Esophagus squamous epithelium (tissue), 5 donors: ENCODE measurements at regions not wholly inside any gene's neighbourhood (a gene's known extent, or its start where the extent isn't known, plus 50 kb on each side); places are given as distances from the start of the nearest gene placed in this dataset.

Experiments
- DNase-seq: peaks from one replicate; lab custom pipeline; 2025; lab: John Stamatoyannopoulos, UW
- H3K27ac ChIP-seq, 4 donors: fragments of 200-600 bp; sonication (generic); one replicate each; pipeline ENCODE4 v1.5.1; 2016 to 2019; ENCODE audit warnings: mild to moderate bottlenecking in 1 of 4
- H3K27me3 ChIP-seq, 4 donors: fragments of 200-600 bp; sonication (generic); 1 replicate in 3 of 4; 2 replicates in 1 of 4; pipeline versions ENCODE4 v1.5.1 to v1.6.0; 2017 to 2021; ENCODE audit warnings: antibody characterized with exemption in 1 of 4
- H3K36me3 ChIP-seq, 3 donors: fragments of 200-600 bp; sonication (generic); one replicate each; pipeline ENCODE4 v1.5.1; 2016 to 2019
- H3K4me1 ChIP-seq, 3 donors: fragments of 200-600 bp; sonication (generic); one replicate each; pipeline ENCODE4 v1.5.1; 2017 to 2019
- H3K4me3 ChIP-seq, 4 donors: fragments of 200-600 bp; sonication (generic); 1 replicate in 3 of 4; 2 replicates in 1 of 4; pipeline ENCODE4 v1.5.1; 2016 to 2019; ENCODE audit warnings: mild to moderate bottlenecking in 2 of 4, moderate library complexity in 1 of 4
- H3K9me3 ChIP-seq, 3 donors: fragments of 200-600 bp; sonication (generic); one replicate each; pipeline ENCODE4 v1.5.1; 2016 to 2019
- POLR2A ChIP-seq, 4 donors: fragments of 450-650 bp; IDR thresholded peaks; one replicate each; pipeline ENCODE4 v1.6.1; 2017; ENCODE audit warnings: antibody characterized with exemption in 4 of 4, mild to moderate bottlenecking in 4 of 4, moderate library complexity in 3 of 4
- WGBS, 2 donors: methylation state at CpG; one replicate each; pipeline ENCODE4 v1.1.5; 2018; 5-methylcytosine and 5-hydroxymethylcytosine counted together
- intact Hi-C: fragments of 100-400 bp; cut with DNase I; formaldehyde crosslinking; loops from one replicate; pipeline ENCODE4 v1.15.0; 2022
- TF ChIP-seq, protein P1 (sequence below), 6 experiments: fragments of 450-650 bp in 4 of 6; fragments of 200-600 bp in 2 of 6; sonication (generic) in 2 of 6; IDR thresholded peaks; one replicate each; pipeline ENCODE4 v1.5.1; 2016 to 2019; ENCODE audit warnings: antibody characterized with exemption in 6 of 6, mild to moderate bottlenecking in 4 of 6, moderate library complexity in 4 of 6
- donor health status: DM: yes; HTN: yes; CAD: no.

DNA sequence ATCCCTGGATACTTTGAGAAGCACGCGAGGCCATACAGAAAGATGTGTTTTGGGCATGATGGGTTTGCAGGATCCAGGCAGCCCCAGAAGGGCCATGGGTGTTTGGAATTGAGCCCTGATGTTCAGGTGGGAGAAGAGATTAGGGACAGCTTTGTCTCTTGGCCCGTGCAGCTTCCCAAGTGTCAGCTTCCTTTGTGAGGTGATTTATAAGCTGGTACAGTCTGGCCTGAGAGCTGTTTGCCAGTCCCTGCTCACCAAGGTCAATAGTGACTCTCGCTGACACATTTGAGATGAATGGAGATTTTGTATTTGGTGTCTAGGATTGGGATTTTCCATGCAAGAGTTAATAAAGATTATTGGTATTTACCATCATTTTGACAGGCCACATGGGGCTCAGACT is 165.9 kb downstream of the ICE1 start:
- Histone ChIP-seq H3K27me3 (no peaks in the 10 kb centered on the region), H3K4me3 (no peak overlapping the region), H3K27ac (no peak overlapping the region), H3K9me3 (no peaks in the 10 kb centered on the region), H3K4me1 (no peaks in the 10 kb centered on the region), H3K36me3 (no peaks in the 10 kb centered on the region)
- no peak for DNase-seq
- TF ChIP-seq POLR2A (IDR thresholded peaks at IDR 0.05), result no peak
- TF ChIP-seq, protein P1, sequence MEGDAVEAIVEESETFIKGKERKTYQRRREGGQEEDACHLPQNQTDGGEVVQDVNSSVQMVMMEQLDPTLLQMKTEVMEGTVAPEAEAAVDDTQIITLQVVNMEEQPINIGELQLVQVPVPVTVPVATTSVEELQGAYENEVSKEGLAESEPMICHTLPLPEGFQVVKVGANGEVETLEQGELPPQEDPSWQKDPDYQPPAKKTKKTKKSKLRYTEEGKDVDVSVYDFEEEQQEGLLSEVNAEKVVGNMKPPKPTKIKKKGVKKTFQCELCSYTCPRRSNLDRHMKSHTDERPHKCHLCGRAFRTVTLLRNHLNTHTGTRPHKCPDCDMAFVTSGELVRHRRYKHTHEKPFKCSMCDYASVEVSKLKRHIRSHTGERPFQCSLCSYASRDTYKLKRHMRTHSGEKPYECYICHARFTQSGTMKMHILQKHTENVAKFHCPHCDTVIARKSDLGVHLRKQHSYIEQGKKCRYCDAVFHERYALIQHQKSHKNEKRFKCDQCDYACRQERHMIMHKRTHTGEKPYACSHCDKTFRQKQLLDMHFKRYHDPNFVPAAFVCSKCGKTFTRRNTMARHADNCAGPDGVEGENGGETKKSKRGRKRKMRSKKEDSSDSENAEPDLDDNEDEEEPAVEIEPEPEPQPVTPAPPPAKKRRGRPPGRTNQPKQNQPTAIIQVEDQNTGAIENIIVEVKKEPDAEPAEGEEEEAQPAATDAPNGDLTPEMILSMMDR (IDR thresholded peaks at IDR 0.05), result no peak
- intact Hi-C loops, result no loop called here
- 77 to 92% methylated on average over 4 of the region's 4 CpGs for WGBS, 2 donors

DNA sequence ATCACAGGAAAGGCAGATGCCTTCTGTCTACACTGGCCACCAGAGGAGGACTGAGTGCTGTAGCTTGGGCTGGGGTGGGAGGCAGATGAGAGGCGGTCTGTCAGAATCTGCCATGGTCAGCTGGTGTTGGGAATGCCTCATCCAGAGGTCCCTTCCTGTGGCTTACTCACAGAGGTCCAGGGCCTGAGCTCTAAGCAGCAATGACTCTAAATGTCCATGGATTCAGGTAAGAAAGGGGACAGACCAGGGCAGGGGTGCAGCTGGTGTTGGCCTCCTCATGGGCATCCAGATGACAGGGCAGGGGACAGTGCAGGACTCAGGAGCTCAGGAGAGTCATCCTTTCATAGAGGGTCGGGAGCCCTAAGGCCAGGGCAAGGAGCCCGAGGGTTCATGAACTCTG is 165.0 kb downstream of the ICE1 start:
- DNase-seq, result no peak
- intact Hi-C loops, result no loop called here
- Histone ChIP-seq H3K27me3 (no peaks in the 10 kb centered on the region), H3K9me3 (no peaks in the 10 kb centered on the region), H3K27ac (no peak overlapping the region), H3K4me3 (no peak overlapping the region), H3K36me3 (no peaks in the 10 kb centered on the region), H3K4me1 (no peaks in the 10 kb centered on the region)
- TF ChIP-seq, protein P1 (IDR thresholded peaks at IDR 0.05), result no peak
- WGBS, 2 donors, result 47 to 67% methylated on average over 2 of the region's 3 CpGs

DNA sequence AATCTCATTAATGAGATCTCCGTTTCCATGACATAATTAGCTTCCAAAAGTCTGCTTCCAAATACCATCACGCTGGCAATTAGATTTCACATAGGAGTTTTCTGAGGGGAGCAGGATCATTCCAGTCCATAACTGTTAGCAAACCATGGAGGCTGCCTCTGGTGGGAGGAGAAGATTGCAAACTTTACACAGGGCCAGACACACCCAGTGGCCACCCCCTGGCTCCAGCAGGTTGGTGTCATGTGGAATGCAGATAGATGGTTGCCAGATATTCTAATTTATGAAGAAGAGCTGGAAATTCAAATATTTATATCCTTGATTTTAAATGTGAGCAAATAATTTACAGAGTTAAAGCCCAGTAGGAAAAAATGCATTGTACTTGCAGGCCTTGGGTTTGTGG is 164.2 kb downstream of the ICE1 start:
- no peak for TF ChIP-seq POLR2A (IDR thresholded peaks at IDR 0.05)
- TF ChIP-seq, protein P1 (IDR thresholded peaks at IDR 0.05), result no peak
- intact Hi-C loops, result no loop called here
- Histone ChIP-seq H3K9me3 (no peaks in the 10 kb centered on the region), H3K27me3 (no peaks in the 10 kb centered on the region), H3K27ac (no peak overlapping the region), H3K4me3 (no peak overlapping the region), H3K36me3 (no peaks in the 10 kb centered on the region), H3K4me1 (no peaks in the 10 kb centered on the region)
- 39 to 42% methylated on average over 2 of the region's 2 CpGs for WGBS, 2 donors
- DNase-seq, result no peak

DNA sequence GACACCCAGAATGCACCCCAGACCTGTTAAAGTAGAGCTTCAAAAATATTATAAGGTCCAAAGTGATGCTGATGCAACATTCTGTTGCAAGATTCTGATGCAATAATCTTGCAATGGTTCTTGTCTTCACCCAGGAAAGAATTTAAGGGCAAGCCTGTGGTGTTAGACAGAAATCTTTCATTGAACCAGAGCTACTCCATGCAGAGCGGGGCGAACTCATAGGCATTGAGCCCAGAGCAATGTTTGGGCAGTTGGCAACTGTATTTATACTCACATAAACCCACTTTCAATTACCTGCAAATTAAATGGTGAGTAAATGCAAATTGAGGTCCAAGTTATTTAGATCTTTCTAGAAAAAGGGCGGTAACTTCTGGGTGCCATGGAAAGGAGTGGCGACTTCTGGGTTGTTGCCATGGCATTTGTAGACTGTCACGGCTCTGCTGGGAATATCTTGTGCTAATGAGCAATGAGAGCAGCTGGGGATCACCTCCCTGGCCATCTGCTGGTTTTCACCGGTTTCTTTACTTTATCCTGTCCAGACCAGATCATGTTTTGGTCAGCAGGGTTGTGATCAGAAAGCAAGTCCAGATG is 163.4 kb downstream of the ICE1 start:
- Histone ChIP-seq H3K9me3 (no peaks in the 10 kb centered on the region), H3K36me3 (no peaks in the 10 kb centered on the region), H3K27ac (no peak overlapping the region), H3K27me3 (no peaks in the 10 kb centered on the region), H3K4me3 (no peak overlapping the region), H3K4me1 (no peaks in the 10 kb centered on the region)
- intact Hi-C loops, result no loop called here
- TF ChIP-seq POLR2A (IDR thresholded peaks at IDR 0.05), result no peak
- TF ChIP-seq, protein P1 (IDR thresholded peaks at IDR 0.05), result no peak
- no peak for DNase-seq
- 55 to 78% methylated on average over 6 of the region's 6 CpGs for WGBS, 2 donors

DNA sequence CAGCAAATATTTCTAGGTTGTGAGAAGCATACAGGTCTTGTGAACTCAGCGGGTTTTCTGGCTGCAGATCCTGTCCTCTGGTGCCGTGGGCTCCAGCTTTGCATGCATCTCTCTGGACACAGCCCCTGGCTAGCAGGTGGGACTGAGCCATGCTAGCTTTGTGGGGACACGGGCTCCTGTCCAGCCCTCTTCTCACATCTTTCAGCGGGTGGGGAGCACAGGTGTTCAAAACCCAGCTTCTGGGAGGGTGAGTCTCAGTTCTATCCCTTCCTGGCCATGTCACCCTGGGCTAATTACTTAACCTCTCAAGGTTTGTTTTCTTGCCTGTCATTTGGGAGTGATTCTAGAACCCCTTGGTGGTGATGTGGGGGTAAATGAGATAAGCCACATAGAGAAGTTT is 162.3 kb downstream of the ICE1 start:
- WGBS, 2 donors, result 34 to 65% methylated on average over 2 to 4 of the region's 4 CpGs
- Histone ChIP-seq H3K4me1 (no peaks in the 10 kb centered on the region), H3K36me3 (no peaks in the 10 kb centered on the region), H3K27me3 (no peaks in the 10 kb centered on the region), H3K4me3 (no peak overlapping the region), H3K9me3 (no peaks in the 10 kb centered on the region), H3K27ac (no peak overlapping the region)
- intact Hi-C loops, result no loop called here
- no peak for DNase-seq
- TF ChIP-seq POLR2A (IDR thresholded peaks at IDR 0.05), result no peak
- TF ChIP-seq, protein P1 (IDR thresholded peaks at IDR 0.05), result no peak
